GM18870 (cell line): ENCODE measurements at regions not wholly inside any gene's neighbourhood (a gene's known extent, or its start where the extent isn't known, plus 50 kb on each side); places are given as distances from the start of the nearest gene placed in this dataset.

ENCODE experiments used
- ATAC-seq: cut with Tn5 transposase; IDR thresholded peaks from one replicate; pipeline ENCODE4 v1.9.1; 2021; ENCODE audit warnings: moderate library complexity; ENCODE audit not compliant: unreplicated experiment

DNA sequence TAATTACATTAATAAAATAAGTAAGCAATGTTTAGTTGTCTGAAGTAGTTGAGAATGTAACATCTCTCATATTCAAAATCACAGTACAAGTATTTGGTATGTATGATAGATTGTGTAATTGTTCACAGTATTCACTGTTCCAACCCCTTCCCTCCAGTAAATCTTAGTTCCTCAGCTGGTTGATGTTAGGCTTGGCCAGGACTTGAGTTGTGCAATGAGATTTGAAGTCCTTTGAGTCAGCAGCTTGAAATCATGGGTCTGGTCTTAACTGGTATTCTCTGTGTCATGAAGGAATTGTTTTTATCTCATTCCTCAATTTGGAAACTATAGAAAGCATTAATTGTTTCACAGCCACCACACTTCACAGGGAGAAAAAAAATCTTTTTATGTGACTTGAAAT, 477.1 kb downstream of the FSCB start:
- ATAC-seq = no peak

DNA sequence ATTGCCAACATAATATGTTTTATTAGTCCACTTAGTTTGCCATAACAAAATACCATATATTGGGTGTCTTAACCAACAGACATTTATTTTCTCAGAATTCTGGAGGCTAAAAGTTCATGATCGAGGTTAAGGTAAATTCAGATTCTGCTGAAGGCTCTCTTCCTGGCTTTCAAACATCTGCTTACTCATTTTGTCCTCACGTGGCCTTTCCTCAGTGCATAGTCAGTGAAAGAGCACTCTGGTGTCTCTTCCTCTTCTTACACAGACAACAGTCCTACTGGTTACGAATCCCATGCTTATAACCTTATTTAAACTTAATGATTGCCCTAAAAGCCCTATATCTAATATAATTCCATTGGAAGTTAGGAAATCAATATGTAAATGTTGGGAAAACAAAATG, 479.7 kb downstream of the FSCB start:
- ATAC-seq = no peak

DNA sequence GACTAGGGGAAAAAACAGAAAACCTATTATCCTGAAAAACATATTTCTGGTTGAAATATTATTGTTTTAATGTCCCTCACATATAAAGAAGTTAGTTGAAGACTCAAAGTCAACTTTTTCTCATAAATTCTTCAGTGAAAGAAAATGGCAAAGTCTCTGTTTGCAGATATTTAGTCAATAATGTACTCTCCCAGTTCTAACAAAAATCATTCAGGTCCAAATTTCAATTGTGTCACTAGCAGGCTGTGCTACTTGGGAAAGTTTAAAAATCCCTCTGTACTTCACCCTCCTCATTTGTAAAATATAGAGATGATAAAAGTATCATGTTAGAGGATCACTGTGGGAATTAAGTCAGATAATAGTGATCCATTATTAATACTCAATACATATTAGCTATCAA, 496.5 kb downstream of the FSCB start:
- ATAC-seq = no peak

DNA sequence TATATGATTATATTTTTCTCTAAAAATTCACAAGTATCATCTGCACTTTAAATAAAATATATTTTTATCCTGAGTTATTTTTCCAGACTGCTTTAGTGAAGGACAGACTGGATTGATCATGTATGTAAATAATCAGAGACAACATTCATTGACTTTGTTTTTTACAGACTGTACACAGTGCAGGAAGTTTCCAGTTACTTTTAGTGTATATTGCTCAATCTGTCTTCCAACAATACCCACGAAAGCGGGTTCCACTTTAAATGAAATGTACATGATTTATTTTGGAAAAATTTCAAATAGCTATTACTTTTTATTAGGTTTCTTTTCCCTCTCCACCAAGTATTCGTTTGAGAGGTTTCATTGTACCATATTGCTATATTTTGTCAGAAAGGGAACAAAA, 497.0 kb downstream of the FSCB start:
- no peak for ATAC-seq

DNA sequence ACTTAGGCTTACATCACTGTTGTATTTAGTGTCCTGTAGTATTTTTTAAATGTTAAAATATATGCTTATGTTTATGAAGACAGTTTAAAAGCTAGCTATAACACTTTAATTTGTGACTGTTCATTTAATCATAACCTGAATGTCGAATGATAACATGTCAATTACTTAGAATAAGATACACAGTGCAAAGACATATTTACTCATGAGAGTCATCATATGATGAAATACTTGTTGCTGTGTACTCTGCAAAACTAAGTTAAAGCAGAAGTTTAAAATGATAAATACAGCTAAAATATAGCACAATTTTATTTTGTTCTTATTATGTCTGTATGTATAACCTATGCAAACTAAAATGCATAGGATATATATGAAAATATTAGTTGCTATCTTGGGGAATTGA, 497.4 kb downstream of the FSCB start:
- no peak for ATAC-seq

DNA sequence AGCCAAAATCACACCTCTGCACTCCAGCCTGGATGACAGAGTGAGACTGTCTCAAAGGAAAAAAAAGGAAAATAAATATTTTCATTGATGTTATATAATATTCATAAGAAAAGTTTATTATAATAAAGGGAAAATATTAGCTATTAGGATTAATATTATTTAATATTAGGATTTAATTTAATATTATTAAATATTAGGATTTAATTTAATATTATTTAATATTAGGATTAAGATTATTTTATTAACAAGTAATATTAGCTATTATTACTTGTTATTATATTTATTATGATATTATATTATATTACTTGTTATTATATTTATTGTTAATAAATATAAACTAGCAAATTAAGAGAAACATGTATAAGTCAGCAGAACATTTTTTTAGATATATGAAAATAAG, 518.1 kb downstream of the FSCB start:
- no peak for ATAC-seq

DNA sequence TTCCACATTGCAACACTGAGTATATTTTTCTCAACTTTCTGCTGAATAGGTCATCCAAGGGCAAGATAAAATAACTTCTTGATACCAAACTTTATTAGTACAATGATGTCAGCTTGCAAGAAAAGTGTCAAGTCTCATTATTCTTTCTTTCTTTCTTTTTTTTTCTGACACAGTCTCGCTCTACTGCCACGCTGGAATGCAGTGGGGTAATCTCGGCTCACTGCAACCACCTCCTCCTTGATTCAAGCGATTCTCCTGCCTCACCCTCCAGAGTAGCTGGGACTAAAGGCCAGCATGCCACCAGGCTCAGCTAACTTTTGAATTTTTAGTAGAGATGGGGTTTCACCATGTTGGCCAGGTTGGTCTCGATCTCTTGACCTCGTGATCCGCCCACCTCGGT, 523.4 kb downstream of the FSCB start:
- ATAC-seq = no peak

DNA sequence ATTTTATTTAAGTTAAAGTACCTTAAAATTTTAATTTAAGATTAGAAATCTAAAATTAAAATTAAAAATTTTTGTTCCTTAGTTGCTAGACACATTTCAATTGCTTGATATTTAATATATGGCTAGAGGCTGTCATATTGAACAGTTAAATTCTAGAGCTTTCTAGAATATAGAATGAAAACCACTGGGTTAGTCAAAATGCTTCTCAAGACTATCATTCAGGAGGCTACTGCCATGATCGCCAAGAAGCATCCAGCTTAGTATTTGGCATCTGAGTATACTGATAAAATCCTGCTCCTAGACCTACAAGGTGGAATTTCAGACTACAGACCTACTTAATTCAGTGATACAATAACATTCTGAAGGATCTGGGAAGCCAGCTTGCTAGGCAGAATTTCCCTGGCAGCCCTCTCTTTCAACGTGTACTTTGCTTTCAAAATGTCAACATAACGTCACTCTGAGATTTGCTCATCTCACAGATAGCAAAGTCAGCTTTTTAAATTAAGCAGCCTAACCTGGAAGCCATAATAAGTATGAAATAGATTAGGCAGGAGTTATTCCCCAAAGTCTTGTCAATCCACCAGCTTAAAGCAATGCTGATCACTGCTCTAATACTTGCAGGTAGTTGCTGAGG, 525.8 kb downstream of the FSCB start:
- no peak for ATAC-seq

DNA sequence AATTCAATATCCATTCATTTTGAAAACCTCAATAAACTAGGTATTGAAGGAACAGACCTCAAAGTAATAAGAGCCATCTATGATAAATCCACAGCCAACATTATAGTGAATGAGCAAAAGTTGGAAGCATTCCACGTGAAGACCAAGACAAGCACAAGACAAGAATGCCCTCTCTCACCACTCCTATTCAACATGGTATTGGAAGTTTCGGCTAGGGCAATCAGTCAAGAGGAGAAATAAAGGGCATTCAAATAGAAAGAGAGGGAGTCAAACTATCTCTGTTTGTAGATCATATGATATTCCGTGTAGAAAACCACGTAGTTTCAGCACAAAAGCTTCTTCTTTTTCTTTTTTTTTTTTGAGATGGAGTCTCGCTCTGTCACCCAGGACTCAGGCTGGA, 550.3 kb downstream of the FSCB start:
- no peak for ATAC-seq

DNA sequence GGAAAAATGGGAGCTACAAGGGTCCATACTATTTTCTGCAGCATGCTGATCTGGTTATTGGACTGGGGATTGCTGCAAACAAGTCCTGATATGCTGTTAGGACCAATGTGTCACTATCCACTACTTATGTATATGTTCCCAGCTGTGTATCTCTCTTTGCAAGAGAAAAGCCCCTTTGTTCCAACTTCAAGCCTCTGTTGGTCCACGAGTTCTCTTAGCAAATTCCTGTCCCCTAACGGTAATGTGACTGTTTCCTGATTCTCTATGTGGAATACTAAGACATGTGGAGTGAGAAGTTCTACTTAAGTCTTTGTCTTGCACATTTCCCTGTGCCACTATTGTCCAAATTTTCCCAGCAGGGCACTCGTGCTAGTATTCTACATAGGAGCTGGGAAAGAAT, 557.7 kb downstream of the FSCB start:
- no peak for ATAC-seq

DNA sequence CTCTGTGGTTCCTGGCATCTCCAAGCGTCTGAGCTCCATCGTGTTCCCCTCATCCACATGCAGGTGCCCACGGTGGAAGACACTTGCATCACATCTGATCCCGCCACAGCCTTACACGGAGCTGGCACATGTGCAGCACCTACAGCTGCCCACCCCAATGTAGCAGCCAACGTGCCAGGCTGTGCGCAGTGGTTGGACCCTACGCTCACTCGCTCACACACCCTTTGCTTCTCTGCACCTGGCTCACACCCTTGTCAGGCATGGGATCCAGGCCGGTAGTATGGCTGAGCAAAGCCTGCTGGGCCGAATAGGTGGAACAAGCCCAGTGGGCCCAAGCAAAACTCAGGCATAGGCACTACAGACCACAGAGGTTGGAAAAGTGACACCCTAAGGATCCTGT, 567.2 kb downstream of the FSCB start:
- ATAC-seq = no peak

DNA sequence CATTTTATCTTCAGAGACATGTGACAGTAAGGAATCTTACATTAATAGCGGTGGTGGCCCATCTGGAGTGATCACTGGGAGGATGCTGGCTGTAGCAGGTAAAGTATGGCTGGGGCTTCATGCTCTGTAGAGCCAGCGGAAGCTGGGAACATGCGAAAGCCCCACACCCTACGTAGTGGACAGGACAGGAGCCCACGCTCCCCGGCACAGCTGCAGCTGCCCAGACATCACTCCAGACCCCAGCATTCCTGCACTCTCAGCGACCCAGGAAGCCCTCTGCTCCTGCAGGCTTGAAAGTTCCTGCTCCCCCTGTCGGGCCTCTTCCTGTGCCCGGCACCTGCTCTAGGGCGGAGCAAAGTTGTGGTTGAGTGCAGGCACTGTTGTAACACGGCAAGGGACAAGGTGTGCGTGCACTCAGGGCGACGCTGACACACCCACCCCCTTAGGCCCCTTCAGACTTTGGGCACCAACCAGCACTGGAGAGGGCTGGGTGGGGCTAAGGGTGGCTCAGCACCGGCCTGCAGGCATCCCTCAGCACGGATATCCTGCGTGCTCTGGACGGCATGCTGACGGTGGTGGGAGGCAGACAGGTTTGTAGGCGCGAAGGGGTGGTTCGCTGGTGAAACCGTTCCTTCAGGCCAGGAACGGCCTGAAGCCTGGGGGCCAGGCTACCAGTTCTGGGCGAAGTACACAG, 568.3 kb downstream of the FSCB start:
- ATAC-seq = no peak

DNA sequence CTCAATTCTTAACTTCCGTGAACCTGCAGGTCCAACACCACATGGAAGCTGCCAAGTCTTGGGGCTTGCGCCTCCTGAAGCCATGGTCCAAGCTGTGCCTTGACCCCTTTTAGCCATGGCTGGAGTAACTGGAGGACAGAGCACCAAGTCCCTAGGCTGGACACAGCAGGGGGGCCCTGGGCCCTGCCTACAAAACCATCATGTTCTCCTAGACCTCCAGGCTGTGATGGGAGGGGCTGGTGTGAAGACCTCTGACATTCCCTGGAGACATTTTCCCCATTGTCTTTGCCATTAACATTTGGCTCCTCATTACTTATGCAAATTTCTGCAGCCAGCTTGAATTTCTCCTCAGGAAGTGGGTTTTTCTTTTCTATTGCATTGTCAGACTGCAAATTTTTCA, 570.1 kb downstream of the FSCB start:
- ATAC-seq = no peak

DNA sequence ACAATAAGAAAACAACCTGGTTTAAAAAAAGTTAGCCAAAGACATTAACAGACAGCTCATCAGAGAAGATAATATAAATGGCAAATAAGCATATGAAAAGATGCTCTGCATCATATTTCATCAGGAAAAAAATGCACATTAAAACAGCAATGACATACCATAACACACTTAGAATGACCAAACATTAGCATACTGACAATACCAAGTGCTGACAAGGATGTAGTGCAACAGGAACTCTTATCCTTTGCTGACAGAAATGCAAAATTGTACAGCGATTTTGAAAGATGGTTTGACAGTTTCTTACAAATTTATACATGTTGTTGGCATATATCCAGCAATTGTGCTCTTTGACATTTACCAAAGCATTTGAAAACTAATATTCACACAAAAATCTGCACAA, 573.0 kb downstream of the FSCB start:
- ATAC-seq = no peak

DNA sequence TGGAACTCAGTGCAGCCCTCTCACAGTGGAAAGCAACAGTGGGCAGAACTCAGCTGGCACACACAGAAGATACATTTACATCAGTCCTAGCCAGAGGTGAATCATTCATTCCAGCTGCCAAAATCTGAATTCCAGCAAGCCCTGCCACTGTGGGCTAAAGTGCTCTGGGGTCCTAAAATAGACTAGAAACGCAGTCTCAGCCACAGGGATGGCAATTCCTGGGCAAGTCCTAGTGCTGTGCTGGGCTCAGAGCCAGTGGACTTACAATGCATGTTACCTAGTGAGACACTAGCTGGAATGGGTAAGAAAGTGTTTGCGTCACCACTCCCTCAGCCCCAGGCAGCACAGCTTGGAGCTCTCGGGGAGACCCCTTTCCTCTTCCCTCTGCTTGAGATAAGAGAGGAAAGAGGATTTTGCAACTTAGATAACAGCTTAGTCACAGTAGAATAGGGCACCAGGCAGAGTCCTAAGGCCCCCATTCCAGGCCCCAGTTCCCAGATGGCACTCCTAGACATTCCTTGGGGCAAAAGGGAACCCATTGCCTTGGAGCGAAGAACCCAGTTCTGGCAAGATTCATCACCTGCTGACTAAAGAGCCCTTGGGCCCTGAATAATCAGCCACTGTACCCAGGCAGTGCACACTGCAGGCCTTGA, 592.9 kb downstream of the FSCB start:
- ATAC-seq = no peak

DNA sequence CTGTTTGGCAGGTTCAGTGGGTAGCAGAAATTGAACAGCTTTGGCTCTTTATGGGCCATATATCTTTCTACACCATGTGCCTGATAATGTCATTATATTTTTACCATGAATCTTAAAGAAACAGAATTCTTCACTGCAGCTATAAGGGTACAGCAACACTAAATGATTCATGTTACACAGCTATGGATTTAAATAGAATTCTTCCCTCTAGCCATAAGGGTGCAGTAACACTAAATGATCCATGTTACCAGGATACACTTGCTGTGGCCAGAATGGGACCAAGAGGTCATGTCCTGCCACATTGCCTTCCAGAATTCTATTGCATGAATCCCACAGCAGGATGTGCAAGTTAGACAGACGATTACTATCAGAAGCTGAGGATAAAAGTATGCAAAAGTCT, 603.9 kb downstream of the FSCB start:
- ATAC-seq = no peak

DNA sequence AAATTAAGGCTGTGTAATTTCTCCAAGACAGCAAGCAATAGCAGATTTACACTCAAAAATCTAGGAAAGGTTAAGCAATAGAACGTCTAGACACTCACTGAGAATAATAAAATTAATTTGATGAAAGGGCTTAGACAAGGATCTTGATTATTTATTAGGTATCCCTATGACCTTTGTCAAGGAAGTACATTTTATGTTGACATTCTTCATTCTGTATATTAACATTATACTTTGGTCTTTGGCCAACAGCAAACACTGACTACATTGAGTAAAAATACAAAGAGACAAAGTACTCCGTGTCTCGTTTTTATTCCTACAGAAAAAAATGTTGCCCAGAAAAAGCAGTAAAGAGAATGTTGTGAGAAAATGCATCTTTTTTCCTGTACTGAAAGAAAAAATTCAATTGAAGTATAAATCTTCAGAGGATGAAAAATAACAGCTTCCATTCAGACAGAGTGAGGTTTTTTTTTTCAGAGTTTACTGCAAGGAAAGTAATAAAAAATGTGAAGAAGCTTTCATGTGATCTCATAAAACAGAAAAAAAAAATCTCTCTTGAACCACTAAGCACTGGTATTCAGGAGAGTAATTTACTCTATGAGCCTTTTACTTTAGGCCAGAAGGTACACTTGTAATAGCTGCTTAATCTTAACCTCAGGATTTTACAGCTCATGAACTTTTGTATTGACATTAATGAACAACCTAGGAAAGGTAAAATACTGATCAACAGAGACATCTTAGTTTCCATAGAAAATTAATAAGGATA, 605.0 kb downstream of the FSCB start:
- ATAC-seq = no peak

DNA sequence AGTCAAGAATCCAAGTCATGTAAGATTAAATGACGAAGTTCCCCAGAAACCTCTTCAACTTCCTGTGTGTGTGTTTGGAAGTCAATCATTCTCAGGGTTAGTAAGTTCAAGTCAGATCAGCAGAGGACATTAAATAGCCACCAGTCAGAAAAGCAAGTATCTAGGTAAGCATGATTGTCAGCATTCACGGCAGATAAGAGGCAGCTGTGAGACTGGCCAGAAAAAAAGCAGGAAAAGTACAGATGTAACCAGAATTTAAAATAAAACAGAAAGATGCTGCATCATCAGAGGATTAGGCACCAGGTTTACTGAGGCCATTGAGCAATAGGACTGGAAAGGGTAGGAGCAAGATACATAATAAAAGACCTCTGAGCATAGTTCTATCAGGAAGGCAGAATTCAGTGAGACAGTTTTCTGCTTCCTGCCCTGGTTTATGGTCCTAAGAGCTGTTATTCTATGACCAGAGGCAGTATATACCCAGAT, 606.9 kb downstream of the FSCB start:
- no peak for ATAC-seq

DNA sequence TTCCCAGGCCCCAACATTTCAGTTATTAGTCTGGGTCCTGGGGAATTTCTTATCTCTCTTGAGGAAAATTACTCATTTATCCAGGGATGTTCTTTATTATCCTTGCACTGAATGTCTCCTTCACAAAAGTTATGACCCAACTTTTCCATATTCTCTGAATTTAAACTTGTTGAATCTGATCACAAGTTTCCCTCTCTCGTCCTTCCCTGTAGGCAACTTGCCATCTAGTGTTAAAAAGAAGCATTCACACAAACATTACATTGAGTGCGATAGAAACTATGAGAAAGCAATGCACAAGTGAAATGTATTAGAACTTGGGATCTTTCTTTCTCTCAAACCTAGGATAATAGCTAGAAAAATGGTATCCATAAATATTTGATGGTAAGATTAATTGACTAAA, 608.4 kb downstream of the FSCB start:
- no peak for ATAC-seq

DNA sequence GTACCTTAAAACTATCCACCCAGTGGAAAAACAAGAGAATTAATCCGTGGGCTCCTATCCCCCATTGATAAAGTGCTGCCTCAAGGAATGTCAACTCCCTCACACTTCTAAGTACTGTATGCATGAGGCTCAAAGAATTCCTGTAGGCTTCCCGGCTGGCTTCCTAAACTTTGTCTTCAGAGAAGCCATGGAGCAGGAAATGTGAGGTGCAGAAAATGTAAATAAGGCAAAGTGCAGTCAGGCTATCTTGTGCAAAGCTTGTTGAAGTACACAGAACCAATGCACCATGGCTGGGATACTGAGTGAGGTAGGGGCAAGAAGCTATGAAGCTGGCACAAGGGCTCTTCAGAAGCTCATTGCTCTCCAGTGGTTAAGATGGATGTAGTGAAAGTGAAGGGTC, 611.0 kb downstream of the FSCB start:
- no peak for ATAC-seq

DNA sequence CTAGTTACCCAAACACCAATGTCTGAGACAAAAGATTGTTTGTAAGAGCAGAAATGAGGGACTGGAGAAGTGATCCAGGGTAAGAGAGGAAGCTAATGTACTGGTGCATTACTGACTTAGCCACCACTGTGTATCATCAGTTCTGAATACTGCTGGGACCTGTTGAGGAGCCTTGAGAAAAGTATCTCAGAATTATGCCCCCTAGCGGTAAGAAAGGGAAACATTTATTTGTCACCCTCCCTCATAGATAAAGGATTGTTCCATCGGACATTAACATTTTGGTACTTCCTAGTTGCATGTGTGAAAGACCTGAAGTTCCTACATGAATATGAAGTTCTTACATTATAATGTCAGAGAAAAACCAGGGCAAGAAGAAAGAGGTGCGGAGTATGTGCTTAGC, 612.5 kb downstream of the FSCB start:
- peak; percentile 75 for ATAC-seq

DNA sequence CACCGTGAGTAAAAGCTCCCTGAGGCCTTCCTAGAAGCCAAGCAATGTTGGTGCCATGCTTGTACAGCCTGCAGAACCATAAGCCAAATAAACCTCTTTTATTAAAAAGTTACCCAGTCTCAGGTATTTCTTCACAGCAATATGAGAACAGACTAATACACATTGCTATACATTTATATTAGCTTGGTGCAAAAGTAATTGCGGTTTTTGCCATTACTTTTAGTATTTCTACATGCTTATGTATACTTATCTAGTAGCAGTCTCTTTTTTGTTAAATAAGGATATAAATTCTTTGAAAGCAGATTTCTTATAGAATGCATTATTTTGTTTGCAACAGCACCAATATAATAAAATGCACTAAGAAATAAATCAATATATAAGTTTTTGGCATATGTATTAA, 619.6 kb downstream of the FSCB start:
- ATAC-seq = no peak
